ENCODE measurements at regions not wholly inside any gene's neighbourhood (a gene's known extent, or its start where the extent isn't known, plus 50 kb on each side); places are given as distances from the start of the nearest gene placed in this dataset.
A peak's percentile ranks its signal among the peaks of the same experiment; 100 is the strongest.

DNA sequence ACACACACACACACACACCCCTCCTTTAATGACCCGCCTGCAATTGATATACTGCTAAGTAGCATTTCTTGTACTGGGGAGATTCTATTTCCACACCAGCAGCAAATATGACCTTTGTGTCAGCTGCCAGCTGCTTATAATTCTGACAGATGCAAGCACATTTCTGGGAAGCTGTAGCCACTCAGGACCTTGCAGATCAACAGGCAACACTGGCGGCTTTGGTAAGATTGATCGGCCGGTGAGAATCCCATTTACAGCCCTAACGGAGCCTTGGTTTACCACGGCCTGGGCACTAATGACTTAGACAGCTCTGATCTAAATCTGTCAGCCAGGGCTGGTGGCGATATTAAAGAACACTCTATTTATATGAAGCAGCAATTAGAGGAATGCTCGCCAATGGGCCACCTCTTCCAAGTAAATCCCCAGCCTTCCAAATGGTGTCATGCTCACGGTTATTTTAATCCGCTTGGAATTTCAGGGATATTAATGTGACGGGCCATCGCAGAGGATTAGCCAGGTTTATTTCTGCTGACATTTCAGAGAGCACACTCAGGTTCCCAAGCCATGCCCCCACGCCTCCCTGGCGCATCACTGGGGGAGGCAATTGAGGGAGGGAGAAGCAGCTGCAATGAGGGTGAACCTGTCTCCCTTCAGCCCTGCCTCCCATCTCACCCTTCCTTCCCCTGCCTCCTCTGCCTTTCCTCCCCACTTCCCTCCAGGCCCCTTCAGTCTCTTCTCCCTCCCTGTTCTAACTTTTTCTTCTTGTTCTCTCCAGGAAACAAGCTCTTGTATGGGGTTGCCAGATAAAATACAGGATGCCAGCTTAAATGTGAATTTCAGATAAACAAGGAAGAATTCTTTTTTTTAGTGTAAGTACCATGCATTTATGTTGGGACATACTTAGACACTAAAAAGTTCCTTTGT is 287.0 kb downstream of the TLE3 start:
- Mint-ChIP-seq H3K4me1 (peaks cover 43% of the 10 kb centered on the region), H3K27me3 (peaks cover 42% of the 10 kb centered on the region)
- no peak for ATAC-seq

DNA sequence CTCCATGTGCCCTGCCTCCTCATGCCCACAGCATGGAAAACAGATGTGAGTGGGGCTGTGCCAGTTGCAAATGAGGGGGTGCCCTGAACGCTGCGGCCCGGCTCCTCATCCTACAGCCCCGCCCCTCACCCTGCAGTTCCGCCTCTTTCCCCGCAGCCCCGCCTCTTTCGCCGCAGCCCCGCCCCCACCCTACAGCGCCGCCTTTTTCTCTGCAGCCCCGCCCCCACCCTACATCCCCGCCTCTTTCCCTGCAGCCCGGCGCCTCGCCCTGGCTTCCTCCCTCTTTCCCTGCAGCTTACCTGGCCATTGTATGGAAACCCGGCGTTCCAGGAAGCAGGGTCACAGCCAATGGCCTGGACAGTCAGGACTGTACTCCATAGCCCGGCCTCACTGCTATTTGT is 284.9 kb downstream of the TLE3 start:
- H3K4me3 Mint-ChIP-seq: no peak overlapping the region
- no peak for DNase-seq

More for the DNA sequence above, 287.0 kb downstream of the TLE3 start:
- Mint-ChIP-seq H3K4me3 (no peak overlapping the region), H3K9me3 (no peaks in the 10 kb centered on the region), H3K27ac (peak overlapping the region; percentile 27 to 52)
- no peak for DNase-seq

DNA sequence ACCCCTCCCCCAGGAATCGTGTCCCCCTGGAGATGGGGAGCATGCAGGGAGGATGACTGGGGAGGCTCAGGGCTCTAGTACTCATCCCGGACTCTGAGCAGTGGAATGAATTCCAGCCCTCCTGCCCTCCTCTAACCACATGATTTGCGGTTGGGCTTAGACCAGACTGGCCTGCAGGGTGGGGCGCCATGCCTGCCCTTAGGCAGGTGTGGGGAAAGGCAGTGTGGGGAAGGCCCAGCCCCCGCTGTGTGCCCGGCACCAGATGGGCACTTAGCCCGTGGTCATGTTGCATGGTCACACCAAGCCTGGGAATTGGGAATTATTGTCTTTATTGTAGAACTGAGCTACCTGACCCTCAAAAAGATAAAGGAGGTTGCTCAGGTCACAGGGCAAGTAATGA is 283.8 kb downstream of the TLE3 start:
- H3K27ac Mint-ChIP-seq: no peak overlapping the region
- H3K4me3 Mint-ChIP-seq: no peak overlapping the region
- DNase-seq: no peak
- peaks cover 33% of the 10 kb centered on the region for H3K27me3 Mint-ChIP-seq
- no peaks in the 10 kb centered on the region for H3K9me3 Mint-ChIP-seq
- H3K4me1 Mint-ChIP-seq: peaks cover 30% of the 10 kb centered on the region
- ATAC-seq: no peak

More for the DNA sequence above, 284.9 kb downstream of the TLE3 start:
- Mint-ChIP-seq H3K9me3 (no peaks in the 10 kb centered on the region), H3K27ac (peak overlapping the region in 1 of 2 donors; percentile 1), H3K27me3 (peaks cover 34% of the 10 kb centered on the region), H3K4me1 (peaks cover 35% of the 10 kb centered on the region)
- no peak for ATAC-seq

DNA sequence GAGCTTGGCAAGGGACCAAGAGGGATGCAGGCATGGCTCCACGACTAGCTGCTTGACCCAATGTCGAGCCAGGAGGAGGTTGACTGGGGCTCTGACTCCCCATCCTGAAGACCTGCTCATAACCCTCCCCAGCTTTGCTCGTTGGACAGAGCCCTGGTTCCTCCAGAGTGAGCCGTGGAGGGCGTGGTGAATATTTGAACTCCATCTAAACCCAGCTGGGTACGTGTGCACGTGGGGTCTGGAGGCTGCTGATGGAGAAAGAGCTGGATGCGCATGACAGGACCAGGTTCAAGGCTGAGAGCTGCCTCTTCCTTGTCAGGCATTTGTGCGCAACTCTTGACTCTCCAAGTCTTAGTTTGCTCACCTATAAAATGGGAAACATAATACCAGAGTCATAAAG is 282.8 kb downstream of the TLE3 start:
- peaks cover 25% of the 10 kb centered on the region for H3K27me3 Mint-ChIP-seq
- H3K27ac Mint-ChIP-seq: peak overlapping the region in 1 of 2 donors; percentile 46
- H3K9me3 Mint-ChIP-seq: no peaks in the 10 kb centered on the region
- ATAC-seq (no peak), DNase-seq (no peak)
- peaks cover 24% of the 10 kb centered on the region for H3K4me1 Mint-ChIP-seq
- no peak overlapping the region for H3K4me3 Mint-ChIP-seq

DNA sequence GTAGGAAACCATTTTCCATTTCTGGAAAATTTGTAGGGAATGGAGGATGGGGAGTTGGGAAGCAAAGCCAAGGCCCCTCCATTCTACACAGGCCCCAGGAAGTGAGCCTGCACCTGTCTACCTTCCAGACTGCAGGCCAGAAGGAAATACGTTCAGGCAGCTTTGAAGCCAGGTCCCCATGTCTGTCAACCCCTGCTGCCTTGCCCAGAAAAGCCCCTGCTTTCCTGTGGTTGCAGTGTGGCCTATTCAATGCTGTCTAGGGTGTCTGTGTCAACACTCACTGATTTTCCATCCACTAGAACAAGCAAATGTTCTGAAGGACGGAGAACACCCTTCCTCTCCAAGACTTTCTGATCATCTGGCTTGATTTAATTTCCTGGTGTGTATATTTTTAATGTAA is 281.9 kb downstream of the TLE3 start:
- H3K9me3 Mint-ChIP-seq: no peaks in the 10 kb centered on the region
- ATAC-seq (peak; percentile 69), DNase-seq (no peak)
- H3K4me3 Mint-ChIP-seq: no peak overlapping the region
- no peak overlapping the region for H3K27ac Mint-ChIP-seq
- H3K27me3 Mint-ChIP-seq: peaks cover 23% of the 10 kb centered on the region
- H3K4me1 Mint-ChIP-seq: peaks cover 26% of the 10 kb centered on the region

DNA sequence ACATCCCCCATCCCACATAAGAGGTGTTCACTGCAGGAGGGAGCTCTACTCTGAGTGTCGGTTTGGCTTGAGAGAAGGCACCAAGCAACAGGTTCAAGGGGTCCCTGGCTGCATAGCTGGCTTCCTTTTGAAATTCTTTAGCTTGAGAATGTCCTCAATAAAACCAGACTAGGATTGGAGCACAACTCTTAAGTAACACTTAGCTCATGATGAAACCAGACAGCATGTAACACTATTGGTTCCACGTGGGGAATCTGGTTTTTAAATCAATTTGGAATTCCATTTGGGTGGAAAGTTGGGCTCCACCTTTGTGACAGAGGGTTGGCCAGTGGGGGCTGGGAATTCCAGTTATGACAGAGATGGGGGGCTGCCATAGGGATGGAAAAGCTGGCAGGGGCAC is 281.2 kb downstream of the TLE3 start:
- no peak for DNase-seq
- H3K27ac Mint-ChIP-seq: peak overlapping the region in 1 of 2 donors; percentile 74
- H3K27me3 Mint-ChIP-seq: peaks cover 17% of the 10 kb centered on the region
- ATAC-seq: no peak
- H3K4me3 Mint-ChIP-seq: no peak overlapping the region
- peaks cover 30% of the 10 kb centered on the region for H3K4me1 Mint-ChIP-seq
- H3K9me3 Mint-ChIP-seq: no peaks in the 10 kb centered on the region

DNA sequence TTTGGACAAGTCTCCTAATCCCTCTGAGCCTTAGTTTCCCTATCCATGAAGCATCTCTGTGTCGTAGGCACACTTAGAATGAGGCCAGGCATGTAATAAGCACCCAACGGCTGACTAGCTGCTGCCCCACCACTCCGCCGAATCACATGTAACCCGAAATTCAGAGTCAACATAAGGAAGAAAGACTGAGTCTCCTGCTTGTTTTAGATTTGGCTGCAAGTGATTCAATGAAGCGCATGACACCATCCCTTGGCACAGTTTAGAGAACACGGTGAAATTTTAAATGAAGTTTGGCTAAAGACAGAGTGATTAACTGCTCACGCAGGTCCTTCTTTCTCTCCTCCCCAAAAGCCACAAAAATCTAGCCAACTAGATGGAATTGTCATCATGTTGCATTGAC is 279.2 kb downstream of the TLE3 start:
- Mint-ChIP-seq H3K27me3 (peaks cover 29% of the 10 kb centered on the region), H3K4me1 (peaks cover 30% of the 10 kb centered on the region), H3K9me3 (no peaks in the 10 kb centered on the region), H3K27ac (no peak overlapping the region), H3K4me3 (no peak overlapping the region)
- DNase-seq: no peak
- no peak for ATAC-seq

DNA sequence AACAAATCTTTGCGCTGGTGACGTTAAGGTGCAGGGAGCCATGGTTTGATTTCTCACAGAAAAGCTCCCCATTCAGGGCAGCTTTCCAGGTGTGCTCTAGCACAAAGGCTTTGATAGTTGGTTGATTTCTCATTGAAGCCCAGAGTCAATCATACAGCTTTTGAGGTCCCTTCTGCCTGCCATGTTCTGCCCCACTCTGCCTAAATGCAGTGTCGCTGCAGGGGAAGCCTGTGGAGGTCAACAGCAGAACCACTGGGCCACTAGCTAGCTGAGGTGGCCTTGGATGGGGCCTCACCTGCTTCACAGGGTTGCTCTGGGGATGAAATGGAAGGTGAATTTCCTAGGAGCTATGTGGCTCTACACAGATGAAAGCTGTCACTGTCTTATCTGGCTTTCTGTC is 278.3 kb downstream of the TLE3 start:
- H3K4me3 Mint-ChIP-seq: no peak overlapping the region
- H3K4me1 Mint-ChIP-seq: peaks cover 30% of the 10 kb centered on the region
- ATAC-seq: no peak
- H3K27ac Mint-ChIP-seq: no peak overlapping the region
- no peak for DNase-seq
- peaks cover 26% of the 10 kb centered on the region for H3K27me3 Mint-ChIP-seq
- no peaks in the 10 kb centered on the region for H3K9me3 Mint-ChIP-seq

DNA sequence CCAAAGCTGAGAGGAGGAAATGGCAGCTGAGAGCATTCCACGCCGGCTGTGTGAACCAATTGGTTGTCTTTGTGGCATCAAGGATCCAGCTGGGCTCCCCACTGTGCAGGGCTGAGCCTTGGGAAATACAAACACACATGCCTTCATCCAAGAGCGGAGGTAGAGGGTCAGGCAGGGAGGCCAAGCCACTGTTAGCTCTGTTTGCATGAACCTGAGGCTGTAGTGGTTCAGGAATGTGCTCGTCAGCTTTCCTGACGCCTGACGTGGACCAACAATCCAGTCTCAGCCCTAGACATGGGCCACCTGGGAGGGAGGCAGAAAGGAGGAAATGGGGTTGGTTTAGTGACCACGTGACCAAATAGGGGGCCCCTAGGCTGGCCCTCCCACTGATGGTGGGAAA is 276.9 kb downstream of the TLE3 start:
- peaks cover 28% of the 10 kb centered on the region for H3K27me3 Mint-ChIP-seq
- no peaks in the 10 kb centered on the region for H3K9me3 Mint-ChIP-seq
- no peak overlapping the region for H3K4me3 Mint-ChIP-seq
- DNase-seq (no peak), ATAC-seq (no peak)
- peaks cover 18% of the 10 kb centered on the region for H3K4me1 Mint-ChIP-seq
- no peak overlapping the region for H3K27ac Mint-ChIP-seq

DNA sequence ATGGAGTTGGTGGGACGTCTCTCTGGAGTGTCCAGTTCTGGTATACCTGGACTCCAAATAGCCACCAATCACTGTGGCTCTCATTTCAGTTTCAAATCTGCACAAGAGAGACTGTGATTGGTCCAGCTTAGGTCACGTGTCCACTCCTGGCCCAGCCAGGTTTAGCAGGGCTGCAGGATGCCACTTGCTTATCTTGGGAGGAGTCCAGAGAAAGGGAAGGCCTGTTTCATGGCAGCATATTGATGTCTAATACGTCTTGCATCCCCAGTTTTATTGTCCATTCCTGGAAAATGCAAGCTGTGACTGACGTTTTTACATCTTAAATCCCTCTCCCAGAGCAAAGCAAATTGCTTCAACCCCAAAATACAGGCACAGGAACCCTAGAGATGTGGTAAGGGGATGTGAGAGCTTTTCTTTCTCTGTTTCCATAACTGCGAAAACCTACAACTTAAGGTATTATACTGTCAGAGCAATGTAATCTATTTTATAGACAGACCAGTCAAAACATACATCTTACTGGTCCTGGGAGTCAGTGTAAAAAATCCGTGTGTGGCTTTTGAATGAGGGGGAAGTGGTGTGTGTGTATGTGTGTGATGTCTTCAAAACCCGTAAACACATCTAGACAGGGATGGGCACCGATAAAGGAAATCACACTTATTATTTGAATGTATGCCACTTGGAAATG is 274.4 kb downstream of the TLE3 start:
- peak overlapping the region in 1 of 2 donors; percentile 27 for H3K27ac Mint-ChIP-seq
- H3K9me3 Mint-ChIP-seq: no peaks in the 10 kb centered on the region
- no peak for DNase-seq
- H3K27me3 Mint-ChIP-seq: peaks cover 22% of the 10 kb centered on the region
- no peak for ATAC-seq
- H3K4me3 Mint-ChIP-seq: no peak overlapping the region
- peaks cover 5% of the 10 kb centered on the region for H3K4me1 Mint-ChIP-seq

DNA sequence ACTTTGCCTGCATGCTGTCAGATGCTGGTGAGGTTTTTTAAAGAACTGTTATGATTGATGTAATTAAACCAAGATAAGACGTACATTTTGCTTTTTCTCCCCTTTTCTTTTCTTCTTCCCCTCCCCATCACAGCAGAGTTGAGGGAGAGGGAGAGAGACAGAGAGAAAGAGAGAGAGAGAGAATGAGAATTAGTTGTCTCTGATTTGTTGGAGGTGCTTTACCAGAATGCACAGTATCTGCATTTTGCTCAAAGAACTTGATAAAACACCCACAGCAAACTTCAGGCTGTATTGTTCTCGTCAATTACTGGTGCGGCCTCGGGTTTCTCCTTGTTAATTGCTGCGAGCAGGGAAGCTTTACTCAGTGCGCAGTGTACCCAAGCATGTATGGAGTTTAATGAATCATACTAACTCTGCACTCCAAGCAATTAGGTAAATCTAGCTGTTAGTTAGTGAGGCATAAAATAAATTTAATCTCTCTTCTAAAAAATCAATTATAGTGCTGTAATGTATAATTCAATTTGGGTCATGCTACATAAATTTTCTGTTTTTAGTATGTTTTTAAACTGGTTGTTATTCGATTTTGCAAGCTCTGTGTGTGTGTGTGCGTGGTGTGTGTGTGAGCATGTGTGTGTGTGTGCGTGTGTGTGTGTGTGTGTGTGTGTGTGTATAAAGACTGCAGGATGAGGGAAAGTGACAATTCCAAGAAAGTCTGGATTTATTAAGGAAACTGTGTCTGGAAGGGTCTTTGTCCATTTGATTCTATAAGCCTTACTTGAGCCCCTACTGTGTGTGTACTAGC is 273.4 kb downstream of the TLE3 start:
- ATAC-seq (no peak), DNase-seq (no peak)
- Mint-ChIP-seq H3K27me3 (peaks cover 22% of the 10 kb centered on the region), H3K9me3 (no peaks in the 10 kb centered on the region), H3K27ac (no peak overlapping the region), H3K4me1 (peaks cover 5% of the 10 kb centered on the region), H3K4me3 (no peak overlapping the region)

DNA sequence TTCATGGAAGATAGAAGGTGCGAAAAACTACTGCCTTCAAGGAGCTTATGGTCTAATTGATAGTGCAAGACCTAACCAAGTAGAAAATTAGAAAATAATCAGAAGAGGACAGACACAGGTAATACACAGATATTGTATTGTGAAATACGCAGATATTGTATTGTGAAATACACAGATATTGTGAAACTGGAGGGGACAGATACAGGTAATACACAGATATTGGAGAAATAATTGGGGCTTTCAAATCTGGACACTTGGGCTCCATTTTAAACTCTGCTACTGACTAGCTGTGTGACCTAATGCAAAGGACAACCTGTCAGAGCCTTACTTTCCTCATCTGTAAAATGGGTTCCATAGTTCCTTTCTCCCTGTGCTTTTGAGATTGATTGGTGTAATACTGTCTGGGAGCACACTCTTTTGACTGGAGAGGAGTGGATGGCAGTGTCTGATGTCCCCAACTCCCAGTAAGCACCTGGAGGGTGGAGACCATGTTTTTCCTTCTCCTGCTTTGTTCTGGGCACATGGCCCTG is 272.8 kb downstream of the TLE3 start:
- DNase-seq: no peak
- H3K4me3 Mint-ChIP-seq: no peak overlapping the region
- no peaks in the 10 kb centered on the region for H3K9me3 Mint-ChIP-seq
- no peak for ATAC-seq
- H3K27me3 Mint-ChIP-seq: peaks cover 22% of the 10 kb centered on the region
- no peak overlapping the region for H3K27ac Mint-ChIP-seq
- H3K4me1 Mint-ChIP-seq: peaks cover 5% of the 10 kb centered on the region

DNA sequence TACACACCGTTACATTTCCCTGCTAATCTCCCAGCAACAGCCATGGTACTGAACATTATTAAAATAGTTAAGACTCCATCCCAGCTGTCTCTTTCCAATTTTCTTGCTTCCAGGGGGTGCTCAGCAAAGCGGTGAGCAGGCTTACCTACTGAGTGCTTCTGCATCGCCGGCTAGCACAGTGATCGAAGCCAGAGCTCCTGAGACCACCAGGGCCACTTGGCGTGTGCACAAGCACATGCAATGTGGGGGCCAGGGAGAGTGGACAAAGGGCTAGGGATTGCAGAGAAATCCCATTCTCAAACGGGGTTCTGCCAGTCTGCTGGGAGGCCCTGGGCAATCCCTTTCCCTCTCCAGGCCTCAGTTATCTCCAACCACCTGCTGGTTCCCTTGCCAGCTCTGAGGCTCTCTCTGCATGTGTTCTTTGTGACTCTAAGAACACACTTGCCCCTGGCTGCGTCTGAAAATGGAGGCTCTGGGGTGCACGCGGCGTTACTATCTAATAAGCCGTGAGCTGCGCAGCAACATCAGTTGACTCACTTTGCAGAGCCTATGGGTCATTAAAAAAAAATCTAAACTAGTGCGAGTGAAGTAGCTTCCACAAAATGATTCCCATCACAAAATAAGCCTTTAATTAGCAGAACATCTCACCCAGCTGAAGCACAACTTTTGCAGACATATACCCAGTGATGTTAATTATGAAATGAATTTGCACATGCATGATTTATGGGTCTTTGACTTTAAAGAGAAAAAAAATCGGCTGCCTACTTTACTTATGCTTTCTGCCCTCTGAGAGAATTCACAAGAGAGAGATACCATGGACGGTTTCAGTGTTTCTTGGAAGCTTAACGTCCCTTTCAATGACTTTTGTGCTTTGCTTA is 271.5 kb downstream of the TLE3 start:
- DNase-seq: no peak
- no peak overlapping the region for H3K27ac Mint-ChIP-seq
- H3K4me3 Mint-ChIP-seq: no peak overlapping the region
- ATAC-seq: no peak
- no peaks in the 10 kb centered on the region for H3K4me1 Mint-ChIP-seq
- H3K9me3 Mint-ChIP-seq: no peaks in the 10 kb centered on the region
- peaks cover 22% of the 10 kb centered on the region for H3K27me3 Mint-ChIP-seq

DNA sequence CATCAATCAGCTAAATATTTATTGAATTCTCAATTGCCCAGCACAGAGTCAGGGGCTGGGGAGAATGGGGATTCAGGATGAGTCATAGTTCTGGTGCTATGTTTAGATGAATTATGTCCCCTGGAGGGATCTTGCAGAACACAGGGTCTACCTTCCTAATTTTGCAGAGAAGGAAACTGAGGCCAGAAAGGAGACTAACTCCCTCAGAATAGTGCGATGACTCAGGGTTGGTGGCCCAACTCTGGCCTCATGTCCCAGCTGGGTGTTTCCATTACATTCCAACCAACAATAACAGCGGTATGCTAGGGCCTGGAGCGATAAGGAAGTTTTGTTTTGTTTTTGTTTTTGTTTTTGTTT is 270.9 kb downstream of the TLE3 start:
- peak overlapping the region in 1 of 2 donors; percentile 82 for H3K27ac Mint-ChIP-seq
- DNase-seq (no peak), ATAC-seq (no peak)
- H3K27me3 Mint-ChIP-seq: peaks cover 20% of the 10 kb centered on the region
- H3K4me1 Mint-ChIP-seq: no peaks in the 10 kb centered on the region
- no peak overlapping the region for H3K4me3 Mint-ChIP-seq
- no peaks in the 10 kb centered on the region for H3K9me3 Mint-ChIP-seq

DNA sequence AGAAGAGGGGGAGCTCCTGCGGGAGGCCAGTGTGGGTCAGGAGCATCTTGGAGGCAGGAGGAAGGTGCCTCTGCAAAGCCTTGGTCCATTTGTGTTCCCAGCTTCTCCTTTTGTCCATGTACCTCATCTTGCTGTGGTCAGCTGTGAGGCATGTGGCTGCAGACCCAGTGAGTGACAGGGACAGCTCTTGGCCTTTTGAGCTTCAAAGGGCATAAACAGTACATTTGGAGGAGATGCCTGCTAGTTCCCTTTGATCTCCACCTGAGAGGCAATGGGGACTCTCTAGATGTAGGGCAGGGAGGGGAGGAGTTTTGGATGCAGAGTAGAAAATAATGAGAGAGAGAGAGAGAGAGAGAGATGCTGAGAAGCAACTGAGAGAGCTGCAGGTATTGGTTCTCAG is 270.0 kb downstream of the TLE3 start:
- peaks cover 14% of the 10 kb centered on the region for H3K27me3 Mint-ChIP-seq

More for the DNA sequence above, 270.0 kb downstream of the TLE3 start:
- Mint-ChIP-seq H3K27ac (no peak overlapping the region), H3K4me1 (no peaks in the 10 kb centered on the region), H3K9me3 (no peaks in the 10 kb centered on the region), H3K4me3 (no peak overlapping the region)
- DNase-seq (no peak), ATAC-seq (no peak)

All from stimulated activated naive CD8-positive, alpha-beta T cell treated with anti-CD3 and anti-CD28 coated beads, Interleukin-15, amount 100 ng/mL, for 72 hours (primary cell).